SK-N-SH treated with all-trans-retinoic acid at 6 μM for 48 hours (cell line): ENCODE measurements at regions not wholly inside any gene's neighbourhood (a gene's known extent, or its start where the extent isn't known, plus 50 kb on each side); places are given as distances from the start of the nearest gene placed in this dataset.

ENCODE experiments used
- ATAC-seq: fragments of 200-7000 bp; cut with Tn5 transposase; 3 replicates; pipeline ENCODE4 v1.9.1; 2020; ENCODE audit warnings: mild to moderate bottlenecking, moderate library complexity
- ARNTL ChIP-seq: fragments of 450-650 bp; formaldehyde crosslinking; IDR thresholded peaks from 2 replicates; pipeline ENCODE4 v1.5.0; 2020; ENCODE audit warnings: low read depth, mild to moderate bottlenecking, moderate library complexity, borderline replicate concordance
- BACH2 ChIP-seq: fragments of 250-450 bp; sonication (Bioruptor Pico); IDR thresholded peaks from 2 replicates; pipeline ENCODE4 v1.9.0; 2021; ENCODE audit warnings: mild to moderate bottlenecking, borderline replicate concordance
- ESRRG ChIP-seq: fragments of 250-450 bp; sonication (Bioruptor Pico); IDR thresholded peaks from 2 replicates; pipeline ENCODE4 v1.6.1; 2021; ENCODE audit warnings: mild to moderate bottlenecking
- GLIS3 ChIP-seq: fragments of 250-450 bp; sonication (Bioruptor Pico); IDR thresholded peaks from 2 replicates; pipeline ENCODE4 v1.5.0; 2020; ENCODE audit warnings: mild to moderate bottlenecking, moderate library complexity
- ISL1 ChIP-seq: fragments of 250-450 bp; sonication (Bioruptor Pico); IDR thresholded peaks from 2 replicates; pipeline ENCODE4 v2.1.2; 2022; ENCODE audit warnings: mild to moderate bottlenecking, moderate library complexity
- PPARA ChIP-seq: fragments of 250-450 bp; sonication (Bioruptor Pico); IDR thresholded peaks from 2 replicates; pipeline ENCODE4 v1.5.0; 2020; ENCODE audit warnings: mild to moderate bottlenecking, borderline replicate concordance
- RARB ChIP-seq: fragments of 250-450 bp; sonication (Bioruptor Pico); IDR thresholded peaks from 2 replicates; pipeline ENCODE4 v1.8.0; 2021; ENCODE audit warnings: mild to moderate bottlenecking, moderate library complexity
- SNAI2 ChIP-seq: fragments of 250-450 bp; sonication (Bioruptor Pico); IDR thresholded peaks from 2 replicates; pipeline ENCODE4 v1.5.0; 2020; ENCODE audit warnings: mild to moderate bottlenecking, moderate library complexity
- TCF4 ChIP-seq: fragments of 250-450 bp; sonication (Bioruptor Pico); IDR thresholded peaks from 2 replicates; pipeline ENCODE4 v1.8.0; 2021; ENCODE audit warnings: mild to moderate bottlenecking, moderate library complexity, borderline replicate concordance
- ZC3H10 ChIP-seq: fragments of 250-450 bp; sonication (Bioruptor Pico); IDR thresholded peaks from 2 replicates; pipeline ENCODE4 v1.5.1; 2021; ENCODE audit warnings: mild to moderate bottlenecking, moderate library complexity
- ZFP3 ChIP-seq: fragments of 250-450 bp; sonication (Bioruptor Pico); IDR thresholded peaks from 2 replicates; pipeline ENCODE4 v1.5.0; 2020; ENCODE audit warnings: mild to moderate bottlenecking, moderate library complexity
- ZFP30 ChIP-seq: fragments of 450-650 bp; formaldehyde crosslinking; IDR thresholded peaks from 2 replicates; pipeline ENCODE4 v1.5.0; 2022; ENCODE audit warnings: mild to moderate bottlenecking, moderate library complexity
- ZNF565 ChIP-seq: fragments of 450-650 bp; formaldehyde crosslinking; conservative IDR thresholded peaks from 2 replicates; pipeline ENCODE4 v1.5.0; 2020; ENCODE audit warnings: low read depth, mild to moderate bottlenecking, moderate library complexity
- ZNF70 ChIP-seq: fragments of 450-650 bp; formaldehyde crosslinking; IDR thresholded peaks from 2 replicates; pipeline ENCODE4 v1.5.0; 2020; ENCODE audit warnings: mild to moderate bottlenecking, moderate library complexity
- TF ChIP-seq, protein P1 (sequence below): fragments of 250-450 bp; sonication (Bioruptor Pico); IDR thresholded peaks from 2 replicates; pipeline ENCODE4 v1.5.1; 2021; ENCODE audit warnings: mild to moderate bottlenecking, moderate library complexity
- TF ChIP-seq, protein P2 (sequence below): fragments of 250-450 bp; sonication (Bioruptor Pico); IDR thresholded peaks from 2 replicates; pipeline ENCODE4 v1.8.0; 2020; ENCODE audit warnings: mild to moderate bottlenecking, moderate library complexity, borderline replicate concordance
- TF ChIP-seq, protein P3 (sequence below): fragments of 250-450 bp; sonication (Bioruptor Pico); IDR thresholded peaks from 2 replicates; pipeline ENCODE4 v1.5.1; 2020; ENCODE audit warnings: low read depth, mild to moderate bottlenecking, moderate library complexity
- TF ChIP-seq, protein P4 (sequence below): fragments of 250-450 bp; sonication (Bioruptor Pico); IDR thresholded peaks from 2 replicates; pipeline ENCODE4 v1.8.0; 2021; ENCODE audit warnings: low read depth, mild to moderate bottlenecking, moderate library complexity, borderline replicate concordance

DNA sequence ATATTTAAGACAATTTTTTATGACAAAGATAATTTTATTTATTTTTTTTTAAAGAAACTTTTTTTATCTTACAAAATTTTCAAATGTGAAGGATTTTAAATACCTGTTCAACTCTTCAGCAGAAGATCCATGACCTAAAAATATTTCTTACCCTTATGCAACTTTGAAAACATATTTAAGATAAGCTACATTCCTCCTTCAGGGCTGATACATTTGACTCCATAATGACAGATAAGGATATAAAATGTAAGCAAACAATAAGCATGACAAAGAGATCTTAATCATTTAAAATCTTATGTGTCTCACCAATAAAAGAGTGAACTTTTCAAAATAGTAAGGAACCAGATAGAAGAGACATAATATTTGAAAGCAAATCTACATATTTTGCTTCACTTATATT, 1138.2 kb upstream of the CDH18 start:
- ATAC-seq: no peak
- TF ChIP-seq, protein P1, sequence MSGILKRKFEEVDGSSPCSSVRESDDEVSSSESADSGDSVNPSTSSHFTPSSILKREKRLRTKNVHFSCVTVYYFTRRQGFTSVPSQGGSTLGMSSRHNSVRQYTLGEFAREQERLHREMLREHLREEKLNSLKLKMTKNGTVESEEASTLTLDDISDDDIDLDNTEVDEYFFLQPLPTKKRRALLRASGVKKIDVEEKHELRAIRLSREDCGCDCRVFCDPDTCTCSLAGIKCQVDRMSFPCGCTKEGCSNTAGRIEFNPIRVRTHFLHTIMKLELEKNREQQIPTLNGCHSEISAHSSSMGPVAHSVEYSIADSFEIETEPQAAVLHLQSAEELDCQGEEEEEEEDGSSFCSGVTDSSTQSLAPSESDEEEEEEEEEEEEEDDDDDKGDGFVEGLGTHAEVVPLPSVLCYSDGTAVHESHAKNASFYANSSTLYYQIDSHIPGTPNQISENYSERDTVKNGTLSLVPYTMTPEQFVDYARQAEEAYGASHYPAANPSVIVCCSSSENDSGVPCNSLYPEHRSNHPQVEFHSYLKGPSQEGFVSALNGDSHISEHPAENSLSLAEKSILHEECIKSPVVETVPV (CRISPR knock-in tag): no peak
- TF ChIP-seq TCF4 (CRISPR knock-in tag) (no peak), ISL1 (CRISPR knock-in tag) (no peak), BACH2 (CRISPR knock-in tag) (no peak), ZFP3 (CRISPR knock-in tag) (no peak), ESRRG (CRISPR knock-in tag) (no peak), ZNF70 (CRISPR knock-in tag) (no peak), ARNTL (CRISPR knock-in tag) (no peak), SNAI2 (no peak), RARB (CRISPR knock-in tag) (no peak)
- TF ChIP-seq, protein P2, sequence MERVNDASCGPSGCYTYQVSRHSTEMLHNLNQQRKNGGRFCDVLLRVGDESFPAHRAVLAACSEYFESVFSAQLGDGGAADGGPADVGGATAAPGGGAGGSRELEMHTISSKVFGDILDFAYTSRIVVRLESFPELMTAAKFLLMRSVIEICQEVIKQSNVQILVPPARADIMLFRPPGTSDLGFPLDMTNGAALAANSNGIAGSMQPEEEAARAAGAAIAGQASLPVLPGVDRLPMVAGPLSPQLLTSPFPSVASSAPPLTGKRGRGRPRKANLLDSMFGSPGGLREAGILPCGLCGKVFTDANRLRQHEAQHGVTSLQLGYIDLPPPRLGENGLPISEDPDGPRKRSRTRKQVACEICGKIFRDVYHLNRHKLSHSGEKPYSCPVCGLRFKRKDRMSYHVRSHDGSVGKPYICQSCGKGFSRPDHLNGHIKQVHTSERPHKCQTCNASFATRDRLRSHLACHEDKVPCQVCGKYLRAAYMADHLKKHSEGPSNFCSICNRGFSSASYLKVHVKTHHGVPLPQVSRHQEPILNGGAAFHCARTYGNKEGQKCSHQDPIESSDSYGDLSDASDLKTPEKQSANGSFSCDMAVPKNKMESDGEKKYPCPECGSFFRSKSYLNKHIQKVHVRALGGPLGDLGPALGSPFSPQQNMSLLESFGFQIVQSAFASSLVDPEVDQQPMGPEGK (CRISPR knock-in tag): no peak
- TF ChIP-seq, protein P3, sequence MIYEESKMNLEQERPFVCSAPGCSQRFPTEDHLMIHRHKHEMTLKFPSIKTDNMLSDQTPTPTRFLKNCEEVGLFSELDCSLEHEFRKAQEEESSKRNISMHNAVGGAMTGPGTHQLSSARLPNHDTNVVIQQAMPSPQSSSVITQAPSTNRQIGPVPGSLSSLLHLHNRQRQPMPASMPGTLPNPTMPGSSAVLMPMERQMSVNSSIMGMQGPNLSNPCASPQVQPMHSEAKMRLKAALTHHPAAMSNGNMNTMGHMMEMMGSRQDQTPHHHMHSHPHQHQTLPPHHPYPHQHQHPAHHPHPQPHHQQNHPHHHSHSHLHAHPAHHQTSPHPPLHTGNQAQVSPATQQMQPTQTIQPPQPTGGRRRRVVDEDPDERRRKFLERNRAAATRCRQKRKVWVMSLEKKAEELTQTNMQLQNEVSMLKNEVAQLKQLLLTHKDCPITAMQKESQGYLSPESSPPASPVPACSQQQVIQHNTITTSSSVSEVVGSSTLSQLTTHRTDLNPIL (CRISPR knock-in tag): no peak
- TF ChIP-seq, protein P4, sequence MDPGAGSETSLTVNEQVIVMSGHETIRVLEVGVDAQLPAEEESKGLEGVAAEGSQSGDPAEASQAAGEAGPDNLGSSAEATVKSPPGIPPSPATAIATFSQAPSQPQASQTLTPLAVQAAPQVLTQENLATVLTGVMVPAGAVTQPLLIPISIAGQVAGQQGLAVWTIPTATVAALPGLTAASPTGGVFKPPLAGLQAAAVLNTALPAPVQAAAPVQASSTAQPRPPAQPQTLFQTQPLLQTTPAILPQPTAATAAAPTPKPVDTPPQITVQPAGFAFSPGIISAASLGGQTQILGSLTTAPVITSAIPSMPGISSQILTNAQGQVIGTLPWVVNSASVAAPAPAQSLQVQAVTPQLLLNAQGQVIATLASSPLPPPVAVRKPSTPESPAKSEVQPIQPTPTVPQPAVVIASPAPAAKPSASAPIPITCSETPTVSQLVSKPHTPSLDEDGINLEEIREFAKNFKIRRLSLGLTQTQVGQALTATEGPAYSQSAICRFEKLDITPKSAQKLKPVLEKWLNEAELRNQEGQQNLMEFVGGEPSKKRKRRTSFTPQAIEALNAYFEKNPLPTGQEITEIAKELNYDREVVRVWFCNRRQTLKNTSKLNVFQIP: no peak

DNA sequence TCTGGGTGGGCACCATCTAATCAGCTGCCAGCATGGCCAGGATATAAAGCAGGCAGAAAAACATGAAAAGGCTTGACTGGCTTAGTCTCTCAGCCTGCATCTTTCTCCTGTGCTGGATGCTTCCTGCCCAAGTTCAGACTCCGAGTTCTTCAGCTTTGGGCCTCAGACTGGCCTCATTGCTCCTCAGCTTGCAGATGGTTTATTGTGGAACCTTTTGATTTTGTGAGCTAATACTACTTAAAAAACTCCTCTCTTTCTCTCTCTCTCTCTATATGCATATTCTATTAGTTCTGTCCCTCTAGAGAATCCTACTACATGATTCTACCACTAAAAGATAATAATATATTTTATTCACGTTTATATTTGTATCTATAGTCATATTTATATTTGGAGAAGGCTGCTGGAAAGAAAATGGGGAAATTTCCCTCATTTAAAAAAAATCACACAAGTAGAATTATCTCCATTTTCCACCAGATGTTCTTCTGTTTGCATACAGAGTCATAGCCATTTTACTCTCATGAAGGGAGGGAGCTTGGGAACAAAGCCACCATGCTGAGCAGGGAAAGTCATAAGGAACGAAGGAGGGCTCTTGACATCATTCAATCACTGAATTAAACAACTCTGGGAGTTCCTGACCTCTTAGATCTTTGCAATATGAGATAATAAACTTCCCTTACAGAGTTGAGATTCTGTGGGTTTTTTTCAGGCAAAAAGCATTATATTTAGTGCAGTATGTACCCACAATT, 1137.4 kb upstream of the CDH18 start:
- no peak for ATAC-seq
- TF ChIP-seq, protein P3 (CRISPR knock-in tag): no peak
- TF ChIP-seq ZFP30 (CRISPR knock-in tag) (no peak), GLIS3 (CRISPR knock-in tag) (no peak), RARB (CRISPR knock-in tag) (no peak), ZC3H10 (no peak), ISL1 (CRISPR knock-in tag) (no peak), BACH2 (CRISPR knock-in tag) (no peak), SNAI2 (no peak), ZNF565 (CRISPR knock-in tag) (no peak), PPARA (CRISPR knock-in tag) (no peak), ESRRG (CRISPR knock-in tag) (no peak)
- TF ChIP-seq, protein P4: no peak
- TF ChIP-seq, protein P1 (CRISPR knock-in tag): no peak
- TF ChIP-seq, all 23 proteins: peak for 0
